Fibroblast of villous mesenchyme (primary cell): ENCODE measurements at regions not wholly inside any gene's neighbourhood (a gene's known extent, or its start where the extent isn't known, plus 50 kb on each side); places are given as distances from the start of the nearest gene placed in this dataset.
A peak's percentile ranks its signal among the peaks of the same experiment; 100 is the strongest.

Experiments used
- DNase-seq: peaks from one replicate; pipeline ENCODE4 v3.0.0-alpha.2; 2010; ENCODE audit warnings: low read depth
- H3K4me3 ChIP-seq: 2 replicates; pipeline ENCODE4 v1.5.1; 2011; ENCODE audit warnings: low read depth, mild to moderate bottlenecking, low read length
- TF ChIP-seq, protein P1 (sequence below): IDR thresholded peaks from 2 replicates; pipeline ENCODE4 v1.5.1; 2012; ENCODE audit warnings: low read depth, mild to moderate bottlenecking, low read length; ENCODE audit not compliant: insufficient read depth

DNA sequence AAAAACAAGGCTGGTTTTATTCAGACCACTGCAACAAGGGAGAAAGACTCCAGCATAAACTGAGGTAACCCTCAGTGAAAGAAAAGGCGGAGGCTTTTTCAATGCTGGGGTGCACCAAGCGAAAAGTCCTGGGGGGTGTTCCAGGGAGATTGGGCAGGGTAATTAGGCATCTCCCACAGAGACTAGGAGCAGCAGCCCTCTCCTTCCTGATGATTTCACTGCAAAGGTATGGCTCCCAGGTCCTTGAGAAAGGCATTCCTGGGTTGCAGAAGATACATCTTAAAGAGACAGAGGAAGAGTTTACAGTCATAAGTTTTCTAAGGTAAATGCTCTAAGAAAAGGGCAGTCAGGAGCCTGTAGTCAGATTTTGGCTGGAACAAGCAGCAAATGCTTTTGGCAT lies 412.0 kb downstream of the FOXO1 start:
- H3K4me3 ChIP-seq = no peak overlapping the region
- TF ChIP-seq, protein P1, sequence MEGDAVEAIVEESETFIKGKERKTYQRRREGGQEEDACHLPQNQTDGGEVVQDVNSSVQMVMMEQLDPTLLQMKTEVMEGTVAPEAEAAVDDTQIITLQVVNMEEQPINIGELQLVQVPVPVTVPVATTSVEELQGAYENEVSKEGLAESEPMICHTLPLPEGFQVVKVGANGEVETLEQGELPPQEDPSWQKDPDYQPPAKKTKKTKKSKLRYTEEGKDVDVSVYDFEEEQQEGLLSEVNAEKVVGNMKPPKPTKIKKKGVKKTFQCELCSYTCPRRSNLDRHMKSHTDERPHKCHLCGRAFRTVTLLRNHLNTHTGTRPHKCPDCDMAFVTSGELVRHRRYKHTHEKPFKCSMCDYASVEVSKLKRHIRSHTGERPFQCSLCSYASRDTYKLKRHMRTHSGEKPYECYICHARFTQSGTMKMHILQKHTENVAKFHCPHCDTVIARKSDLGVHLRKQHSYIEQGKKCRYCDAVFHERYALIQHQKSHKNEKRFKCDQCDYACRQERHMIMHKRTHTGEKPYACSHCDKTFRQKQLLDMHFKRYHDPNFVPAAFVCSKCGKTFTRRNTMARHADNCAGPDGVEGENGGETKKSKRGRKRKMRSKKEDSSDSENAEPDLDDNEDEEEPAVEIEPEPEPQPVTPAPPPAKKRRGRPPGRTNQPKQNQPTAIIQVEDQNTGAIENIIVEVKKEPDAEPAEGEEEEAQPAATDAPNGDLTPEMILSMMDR = no peak
- DNase-seq = no peak

DNA sequence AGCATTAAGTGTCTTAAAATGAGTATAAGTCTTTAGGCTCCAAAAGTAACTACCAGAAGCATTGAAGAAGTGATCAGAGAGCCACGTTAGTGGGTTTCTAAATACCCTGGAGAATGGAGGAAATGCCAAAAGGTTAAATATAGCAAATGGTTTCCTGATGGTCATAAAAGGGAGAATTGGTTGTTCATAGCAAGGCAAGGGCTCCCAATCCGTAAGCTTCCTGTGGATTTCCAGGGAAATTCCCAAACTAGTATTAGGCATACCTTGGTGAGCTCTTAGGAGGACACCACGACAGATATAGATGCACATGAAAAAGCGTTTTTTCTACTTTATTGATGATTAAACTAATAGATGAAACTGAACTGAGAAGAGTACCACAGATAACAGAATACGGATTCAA lies 410.9 kb downstream of the FOXO1 start:
- TF ChIP-seq, protein P1 = no peak
- H3K4me3 ChIP-seq = no peak overlapping the region

DNA sequence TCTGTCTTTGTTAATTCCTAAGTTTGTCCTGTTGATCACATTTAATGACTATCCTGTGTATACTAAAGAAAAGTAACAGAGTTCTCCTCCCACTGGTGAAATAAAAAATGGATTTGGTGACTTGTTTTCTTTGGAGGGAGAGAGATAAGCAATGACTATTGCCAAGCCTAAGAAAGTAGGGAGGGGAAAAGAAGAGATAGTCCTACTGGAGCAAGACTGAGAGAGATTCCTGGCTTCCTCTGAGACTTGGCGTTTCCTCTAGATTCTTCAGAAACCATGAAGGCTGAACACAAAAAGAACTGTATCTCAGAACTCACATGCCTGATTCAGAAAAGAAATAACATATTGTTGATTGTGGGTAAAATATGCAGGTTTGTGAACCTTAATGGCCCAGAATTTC lies 406.5 kb downstream of the FOXO1 start:
- H3K4me3 ChIP-seq = no peak overlapping the region
- TF ChIP-seq, protein P1 = no peak
- no peak for DNase-seq

More for the DNA sequence above, 410.9 kb downstream of the FOXO1 start:
- DNase-seq = no peak

DNA sequence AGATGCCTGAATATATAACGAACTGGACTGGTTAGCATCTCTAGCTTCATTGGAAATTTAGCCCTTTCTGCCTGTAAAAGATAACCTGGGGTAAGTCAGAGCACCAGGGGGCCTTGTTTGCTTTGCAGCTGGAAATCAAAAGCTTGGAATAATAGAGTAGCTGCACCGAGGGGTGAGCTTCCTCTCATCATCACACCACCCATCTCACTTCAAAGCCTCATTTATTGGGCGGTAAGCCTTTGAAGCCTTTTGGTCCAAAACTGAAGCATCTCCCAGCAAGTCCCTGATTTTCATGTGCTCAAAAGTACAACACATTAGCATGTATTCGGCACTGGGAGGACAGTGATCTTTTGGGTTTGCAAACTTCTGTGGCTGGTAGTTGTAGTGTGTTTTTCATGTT lies 405.1 kb downstream of the FOXO1 start:
- H3K4me3 ChIP-seq = no peak overlapping the region
- no peak for DNase-seq
- TF ChIP-seq, protein P1 = no peak

DNA sequence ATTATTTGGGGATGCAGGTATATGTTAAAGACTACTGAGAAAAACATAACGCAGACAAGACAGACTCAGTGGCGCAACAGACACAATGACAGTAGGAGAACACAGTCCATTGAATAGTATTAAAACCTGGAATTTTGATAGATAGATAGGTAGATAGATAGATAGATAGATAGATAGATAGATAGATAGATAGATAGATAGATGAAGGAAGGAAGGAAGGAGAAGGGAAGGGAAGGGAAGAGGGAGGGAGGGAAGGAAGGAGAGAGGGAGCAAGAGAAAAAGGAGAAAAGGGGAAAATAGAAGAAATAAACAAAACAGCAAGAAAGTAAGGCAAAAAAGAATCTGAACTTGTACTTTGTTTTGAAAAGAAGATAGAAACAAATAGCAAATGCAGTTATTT lies 404.5 kb downstream of the FOXO1 start:
- no peak for DNase-seq
- H3K4me3 ChIP-seq = no peak overlapping the region
- TF ChIP-seq, protein P1 = no peak

DNA sequence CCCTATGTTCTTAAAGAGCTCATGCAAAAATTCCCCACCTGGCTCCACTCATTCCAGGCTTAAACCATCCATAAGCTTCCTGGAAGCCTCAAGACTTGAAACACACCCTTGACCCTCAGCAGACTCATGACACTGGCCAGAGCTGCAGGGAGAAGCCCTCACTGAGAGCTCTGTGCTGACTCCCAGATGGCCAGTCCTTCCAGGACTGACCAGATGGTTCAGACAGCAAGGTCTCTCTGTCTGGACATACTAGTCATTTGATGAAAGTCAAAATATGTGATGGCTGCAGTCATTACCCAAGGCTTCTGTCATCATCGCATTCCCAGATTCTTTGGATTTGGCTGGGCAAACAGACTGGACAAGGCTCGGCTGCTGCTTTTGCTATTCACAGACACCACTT lies 397.4 kb downstream of the FOXO1 start:
- TF ChIP-seq, protein P1 = no peak
- H3K4me3 ChIP-seq = no peak overlapping the region
- DNase-seq = peak; percentile 88

DNA sequence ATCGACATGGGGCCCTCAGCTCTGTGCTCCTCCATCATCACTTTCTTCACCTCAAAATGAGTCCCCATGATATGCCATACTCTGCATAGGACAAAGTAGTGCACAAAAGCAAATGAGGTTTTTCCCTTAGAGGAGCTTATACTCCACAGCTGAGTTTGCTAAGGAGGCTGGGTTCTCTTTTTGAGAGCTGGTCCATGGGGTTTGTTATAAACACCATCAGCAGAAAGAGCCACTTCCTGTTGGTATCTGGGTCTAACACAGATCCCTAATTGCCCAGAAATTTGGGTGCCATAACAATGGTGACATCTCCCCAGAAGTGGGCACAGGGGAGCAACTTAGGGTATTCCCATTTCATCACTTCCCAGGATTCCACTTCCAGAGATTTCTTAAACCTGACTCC lies 395.7 kb downstream of the FOXO1 start:
- no peak overlapping the region for H3K4me3 ChIP-seq
- TF ChIP-seq, protein P1 = no peak
- no peak for DNase-seq
